Chondrocyte (in vitro differentiated cells): ENCODE measurements at regions not wholly inside any gene's neighbourhood (a gene's known extent, or its start where the extent isn't known, plus 50 kb on each side); places are given as distances from the start of the nearest gene placed in this dataset.

Source experiments
- DNase-seq: peaks from one replicate; pipeline ENCODE4 v3.0.0; 2021; ENCODE audit warnings: mixed read lengths, low spot score
- H3K27ac Mint-ChIP-seq: one replicate; pipeline ENCODE4 v1.8.0; 2021; ENCODE audit warnings: mild to moderate bottlenecking, moderate library complexity, mixed read lengths; ENCODE audit not compliant: unreplicated experiment
- H3K27me3 Mint-ChIP-seq: 2 replicates; pipeline ENCODE4 v1.8.0; 2021; ENCODE audit warnings: low read depth, mixed read lengths
- H3K36me3 Mint-ChIP-seq: 2 replicates; pipeline ENCODE4 v1.8.0; 2021; ENCODE audit warnings: low read depth, mixed read lengths
- H3K4me1 Mint-ChIP-seq: 2 replicates; pipeline ENCODE4 v1.8.0; 2021; ENCODE audit warnings: low read depth, mild to moderate bottlenecking, mixed read lengths
- H3K4me3 Mint-ChIP-seq: one replicate; pipeline ENCODE4 v1.8.0; 2021; ENCODE audit warnings: mild to moderate bottlenecking, moderate library complexity, mixed read lengths; ENCODE audit not compliant: unreplicated experiment
- H3K9me3 Mint-ChIP-seq: 2 replicates; pipeline ENCODE4 v1.8.0; 2021; ENCODE audit warnings: low read depth, mixed read lengths
- TF ChIP-seq, protein P1 (sequence below): fragments of 200-600 bp; sonication (generic); IDR thresholded peaks from 2 replicates; pipeline ENCODE4 v1.5.0; 2021; ENCODE audit warnings: antibody characterized with exemption, mild to moderate bottlenecking, moderate library complexity

GRCh38 chr2:149787206-149787605 lies 199.6 kb upstream of the MMADHC start:
- TF ChIP-seq, protein P1, sequence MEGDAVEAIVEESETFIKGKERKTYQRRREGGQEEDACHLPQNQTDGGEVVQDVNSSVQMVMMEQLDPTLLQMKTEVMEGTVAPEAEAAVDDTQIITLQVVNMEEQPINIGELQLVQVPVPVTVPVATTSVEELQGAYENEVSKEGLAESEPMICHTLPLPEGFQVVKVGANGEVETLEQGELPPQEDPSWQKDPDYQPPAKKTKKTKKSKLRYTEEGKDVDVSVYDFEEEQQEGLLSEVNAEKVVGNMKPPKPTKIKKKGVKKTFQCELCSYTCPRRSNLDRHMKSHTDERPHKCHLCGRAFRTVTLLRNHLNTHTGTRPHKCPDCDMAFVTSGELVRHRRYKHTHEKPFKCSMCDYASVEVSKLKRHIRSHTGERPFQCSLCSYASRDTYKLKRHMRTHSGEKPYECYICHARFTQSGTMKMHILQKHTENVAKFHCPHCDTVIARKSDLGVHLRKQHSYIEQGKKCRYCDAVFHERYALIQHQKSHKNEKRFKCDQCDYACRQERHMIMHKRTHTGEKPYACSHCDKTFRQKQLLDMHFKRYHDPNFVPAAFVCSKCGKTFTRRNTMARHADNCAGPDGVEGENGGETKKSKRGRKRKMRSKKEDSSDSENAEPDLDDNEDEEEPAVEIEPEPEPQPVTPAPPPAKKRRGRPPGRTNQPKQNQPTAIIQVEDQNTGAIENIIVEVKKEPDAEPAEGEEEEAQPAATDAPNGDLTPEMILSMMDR: no peak
- Mint-ChIP-seq H3K9me3 (peaks cover 6% of the 10 kb centered on the region), H3K36me3 (no peaks in the 10 kb centered on the region), H3K27me3 (no peaks in the 10 kb centered on the region), H3K4me3 (no peak overlapping the region), H3K4me1 (peaks cover 9% of the 10 kb centered on the region), H3K27ac (no peak overlapping the region)
- DNase-seq: no peak

- Mint-ChIP-seq H3K4me3 (no peak overlapping the region), H3K27ac (no peak overlapping the region), H3K4me1 (peaks cover 9% of the 10 kb centered on the region), H3K36me3 (no peaks in the 10 kb centered on the region), H3K9me3 (peaks cover 6% of the 10 kb centered on the region), H3K27me3 (no peaks in the 10 kb centered on the region)
- no peak for DNase-seq
- TF ChIP-seq, protein P1: no peak
Measured at GRCh38 chr2:149783284-149783683, 195.7 kb upstream of the MMADHC start.

- Mint-ChIP-seq H3K4me3 (no peak overlapping the region), H3K4me1 (peaks cover 9% of the 10 kb centered on the region), H3K27me3 (no peaks in the 10 kb centered on the region), H3K27ac (peak overlapping the region; percentile 18), H3K36me3 (no peaks in the 10 kb centered on the region), H3K9me3 (peaks cover 6% of the 10 kb centered on the region)
- TF ChIP-seq, protein P1: no peak
- DNase-seq: no peak
Measured at GRCh38 chr2:149782572-149782971, 195.0 kb upstream of the MMADHC start.

GRCh38 chr2:149781263-149781808 lies 193.8 kb upstream of the MMADHC start:
- TF ChIP-seq, protein P1: no peak
- H3K36me3 Mint-ChIP-seq: no peaks in the 10 kb centered on the region
- H3K4me1 Mint-ChIP-seq: peaks cover 9% of the 10 kb centered on the region
- peaks cover 6% of the 10 kb centered on the region for H3K9me3 Mint-ChIP-seq
- no peak overlapping the region for H3K4me3 Mint-ChIP-seq
- no peak overlapping the region for H3K27ac Mint-ChIP-seq
- DNase-seq: no peak
- H3K27me3 Mint-ChIP-seq: no peaks in the 10 kb centered on the region

GRCh38 chr2:149773006-149773405 lies 185.4 kb upstream of the MMADHC start:
- Mint-ChIP-seq H3K27me3 (no peaks in the 10 kb centered on the region), H3K36me3 (no peaks in the 10 kb centered on the region), H3K27ac (no peak overlapping the region), H3K9me3 (no peaks in the 10 kb centered on the region), H3K4me3 (no peak overlapping the region), H3K4me1 (peaks cover 27% of the 10 kb centered on the region)
- TF ChIP-seq, protein P1: no peak
- no peak for DNase-seq
